OCI-LY7 (cell line): ENCODE measurements at regions not wholly inside any gene's neighbourhood (a gene's known extent, or its start where the extent isn't known, plus 50 kb on each side); places are given as distances from the start of the nearest gene placed in this dataset.
"Not testable (repeated sequence)": the region's sequence is repeated elsewhere in the genome, so short reads cannot be mapped to it uniquely, and the experiment has no call there.

Source experiments
- BruUV-seq: library from RNA; stranded (reverse); fragments of 400-500 nt; replicated peaks from 2 replicates; lab custom pipeline; 2021; lab: Mats Ljungman, UMichigan
- CTCF ChIA-PET: fragments of 300-600 bp; sonication (Branson Sonifier 250); formaldehyde crosslinking; loops from one replicate; lab custom pipeline; 2022; ENCODE audit warnings: antibody characterized with exemption; ENCODE audit not compliant: unreplicated experiment; lab: Charles Lee
- POLR2A ChIA-PET: fragments of 300-600 bp; sonication (Branson Sonifier 250); formaldehyde crosslinking; loops from one replicate; lab custom pipeline; 2022; ENCODE audit warnings: antibody characterized with exemption; lab: Charles Lee
- DNase-seq: peaks from one replicate; pipeline ENCODE4 v3.0.0-alpha.2; 2015; ENCODE audit warnings: low spot score
- H2AFZ ChIP-seq: fragments of 200-600 bp; sonication (generic), shearing (Covaris generic); 2 replicates; pipeline ENCODE4 v1.6.1; 2014; ENCODE audit warnings: mild to moderate bottlenecking, antibody characterized with exemption, low read length, moderate library complexity
- H3K27ac ChIP-seq: fragments of 200-600 bp; sonication (generic); 2 replicates; pipeline ENCODE4 v1.5.1; 2014; ENCODE audit warnings: mixed run types, low read depth, mild to moderate bottlenecking, moderate library complexity, low read length, inconsistent platforms; ENCODE audit not compliant: poor library complexity, severe bottlenecking
- H3K36me3 ChIP-seq: fragments of 200-600 bp; sonication (generic); 2 replicates; pipeline ENCODE4 v1.6.1; 2014; ENCODE audit warnings: mild to moderate bottlenecking, antibody characterized with exemption, low read length, moderate library complexity, mixed read lengths; ENCODE audit not compliant: insufficient read depth
- H3K4me1 ChIP-seq: fragments of 200-600 bp; sonication (generic); 2 replicates; pipeline ENCODE4 v1.5.1; 2014; ENCODE audit warnings: mild to moderate bottlenecking, low read length; ENCODE audit not compliant: insufficient read depth, poor library complexity, severe bottlenecking
- H3K4me2 ChIP-seq: fragments of 200-600 bp; sonication (generic); 2 replicates; pipeline ENCODE4 v1.6.1; 2014; ENCODE audit warnings: mild to moderate bottlenecking, low read length
- H3K4me3 ChIP-seq: fragments of 200-600 bp; sonication (generic); 2 replicates; pipeline ENCODE4 v1.5.1; 2014; ENCODE audit warnings: mild to moderate bottlenecking, low read depth, low read length; ENCODE audit not compliant: poor library complexity, severe bottlenecking
- H3K79me2 ChIP-seq: fragments of 200-600 bp; sonication (generic); 2 replicates; pipeline ENCODE4 v1.6.1; 2016; ENCODE audit warnings: low read depth, mild to moderate bottlenecking, low read length, moderate library complexity, mixed read lengths; ENCODE audit not compliant: insufficient read depth
- H3K9me2 ChIP-seq: fragments of 200-600 bp; sonication (generic); 2 replicates; pipeline ENCODE4 v1.6.1; 2016; ENCODE audit warnings: mild to moderate bottlenecking, low read length, mixed read lengths; ENCODE audit not compliant: insufficient read depth
- H3K9me3 ChIP-seq: fragments of 200-600 bp; sonication (generic); 2 replicates; pipeline ENCODE4 v1.6.1; 2014; ENCODE audit warnings: mild to moderate bottlenecking, mixed run types, low read length, mixed read lengths
- H4K20me1 ChIP-seq: fragments of 200-600 bp; sonication (generic); 2 replicates; pipeline ENCODE4 v1.6.1; 2014; ENCODE audit warnings: mild to moderate bottlenecking, antibody characterized with exemption, low read length, moderate library complexity, mixed read lengths; ENCODE audit not compliant: insufficient read depth
- CTCF ChIP-seq: fragments of 200-600 bp; sonication (generic); conservative IDR thresholded peaks from 2 replicates; pipeline ENCODE4 v1.5.1; 2014; ENCODE audit warnings: mild to moderate bottlenecking, antibody characterized with exemption, low read length, moderate library complexity, mixed read lengths
- EZH2phosphoT487 ChIP-seq: fragments of 200-600 bp; sonication (generic); IDR thresholded peaks from 2 replicates; pipeline ENCODE4 v1.6.1; 2018; ENCODE audit warnings: low read depth, borderline replicate concordance, mild to moderate bottlenecking, mixed run types, antibody characterized with exemption, low read length, moderate library complexity, mixed read lengths
- intact Hi-C: fragments of 100-400 bp; cut with micrococcal nuclease; formaldehyde crosslinking; loops from one replicate; pipeline ENCODE4 v1.10.0; 2022; ENCODE audit not compliant: unreplicated experiment

- no peak for DNase-seq
- H3K9me3 ChIP-seq: no peaks in the 10 kb centered on the region
- H3K9me2 ChIP-seq: no peaks in the 10 kb centered on the region
- no peaks in the 10 kb centered on the region for H3K36me3 ChIP-seq
- POLR2A ChIA-PET: interaction anchor here (0.7 to 1.1 kb wide), 2 partner anchors 245 to 679 kb away, joined by 3 read pairs; no protein-coding TSS in a partner anchor
- H4K20me1 ChIP-seq: no peaks in the 10 kb centered on the region
- H3K4me3 ChIP-seq: no peak overlapping the region
- no peak for TF ChIP-seq CTCF
- TF ChIP-seq EZH2phosphoT487: no peak
- no peaks in the 10 kb centered on the region for H3K79me2 ChIP-seq
- no TSS peak for BruUV-seq
- H3K4me1 ChIP-seq: no peaks in the 10 kb centered on the region
- H2AFZ ChIP-seq: no peak overlapping the region
- CTCF ChIA-PET: no interaction called here
- intact Hi-C loops: no loop called here
- H3K4me2 ChIP-seq: no peak overlapping the region
- H3K27ac ChIP-seq: no peak overlapping the region
These were observed 215.1 kb upstream of the RFX3 start for GRCh38 chr9:3740690-3741419.

GRCh38 chr9:3736161-3736560, 210.4 kb upstream of the RFX3 start:
- Histone ChIP-seq H2AFZ (no peak overlapping the region), H3K9me3 (no peaks in the 10 kb centered on the region), H3K4me3 (no peak overlapping the region), H3K27ac (no peak overlapping the region), H3K79me2 (no peaks in the 10 kb centered on the region), H3K4me2 (no peak overlapping the region), H3K9me2 (no peaks in the 10 kb centered on the region), H3K4me1 (no peaks in the 10 kb centered on the region), H4K20me1 (no peaks in the 10 kb centered on the region), H3K36me3 (no peaks in the 10 kb centered on the region)
- BruUV-seq: no TSS peak
- ChIA-PET CTCF (no interaction called here), POLR2A (interaction anchor here (0.7 kb wide), 1 partner anchor 1353 kb away, joined by 3 read pairs; no protein-coding TSS in a partner anchor)
- no peak for DNase-seq
- no peak for TF ChIP-seq EZH2phosphoT487
- no peak for TF ChIP-seq CTCF
- intact Hi-C loops: no loop called here

- H3K36me3 ChIP-seq: no peaks in the 10 kb centered on the region
- intact Hi-C loops: no loop called here
- H3K4me1 ChIP-seq: no peaks in the 10 kb centered on the region
- H2AFZ ChIP-seq: no peak overlapping the region
- no peaks in the 10 kb centered on the region for H3K9me3 ChIP-seq
- ChIA-PET CTCF (no interaction called here), POLR2A (interaction anchor here (0.7 kb wide), 1 partner anchor 1352 kb away, joined by 3 read pairs; no protein-coding TSS in a partner anchor)
- no peaks in the 10 kb centered on the region for H4K20me1 ChIP-seq
- H3K27ac ChIP-seq: no peak overlapping the region
- no peak overlapping the region for H3K4me3 ChIP-seq
- no peak for DNase-seq
- no TSS peak for BruUV-seq
- no peak overlapping the region for H3K4me2 ChIP-seq
- no peaks in the 10 kb centered on the region for H3K9me2 ChIP-seq
- H3K79me2 ChIP-seq: no peaks in the 10 kb centered on the region
- no peak for TF ChIP-seq CTCF
- no peak for TF ChIP-seq EZH2phosphoT487
These were observed 209.4 kb upstream of the RFX3 start for GRCh38 chr9:3735251-3735650.

GRCh38 chr9:3733527-3734262, 207.9 kb upstream of the RFX3 start:
- not testable (repeated sequence) for H3K36me3 ChIP-seq, H3K27ac ChIP-seq, H3K9me3 ChIP-seq, BruUV-seq, H2AFZ ChIP-seq, H3K9me2 ChIP-seq, DNase-seq, H3K4me2 ChIP-seq, H4K20me1 ChIP-seq, H3K4me1 ChIP-seq, H3K4me3 ChIP-seq, H3K79me2 ChIP-seq
- POLR2A ChIA-PET: interaction anchor here (1.1 kb wide), 1 partner anchor 13 kb away, joined by 4 read pairs; no protein-coding TSS in a partner anchor
- intact Hi-C loops: loop anchor here (5.0 kb wide), 1 partner anchor 464 kb away; no protein-coding TSS in a partner anchor
- CTCF ChIA-PET: interaction anchor here (0.7 to 1.2 kb wide), 2 partner anchors 8 to 41 kb away, joined by 3 read pairs; no protein-coding TSS in a partner anchor
